HepG2 (cell line): ENCODE measurements at regions not wholly inside any gene's neighbourhood (a gene's known extent, or its start where the extent isn't known, plus 50 kb on each side); places are given as distances from the start of the nearest gene placed in this dataset.

Source experiments
- ATAC-seq: fragments of 200-7000 bp; cut with Tn5 transposase; 3 replicates; pipeline ENCODE4 v1.9.1; 2020; ENCODE audit warnings: mild to moderate bottlenecking, moderate library complexity
- BruUV-seq: library from RNA; stranded (reverse); fragments of 400-500 nt; replicated peaks from 2 replicates; lab custom pipeline; 2021; lab: Mats Ljungman, UMichigan
- CTCF ChIA-PET: fragments of 300-600 bp; formaldehyde crosslinking; extraction: SDS; loops from one replicate; lab custom pipeline; 2021; ENCODE audit warnings: low total read pairs, inconsistent platforms, low intra/inter-chr PET ratio; lab: Yijun Ruan, JAX
- POLR2A ChIA-PET: fragments of 350-600 bp; sonication (Branson Sonifier 250); formaldehyde crosslinking; loops from one replicate; lab custom pipeline; 2020; ENCODE audit warnings: antibody characterized with exemption, inconsistent platforms; lab: Yijun Ruan, JAX
- DNase-seq: peaks from one replicate; pipeline ENCODE4 v3.0.0-alpha.2; 2015; ENCODE audit warnings: low spot score
- FAIRE-seq: peaks from 3 replicates; lab custom pipeline; 2011; peaks lifted over from hg19 to GRCh38; lab: Jason Lieb, UNC
- H2AFZ ChIP-seq: one replicate; pipeline ENCODE4 v1.6.1; 2011; ENCODE audit warnings: low read length, inconsistent platforms
- H3K27ac ChIP-seq: fragments of 300-600 bp; 3 replicates; pipeline ENCODE4 v1.8.0; 2011; ENCODE audit warnings: mixed run types, mild to moderate bottlenecking, mixed read lengths, low read length, inconsistent platforms; ENCODE audit not compliant: insufficient read depth; ENCODE audit errors: extremely low read length
- H3K27me3 ChIP-seq, 2 experiments: fragments of 200-600 bp in 1 of 2; 2 replicates in 1 of 2; 3 replicates in 1 of 2; pipeline versions ENCODE4 v1.6.0 to v1.8.0; 2011; ENCODE audit warnings: low read length in 2 of 2, mild to moderate bottlenecking in 2 of 2, moderate library complexity in 2 of 2, inconsistent platforms in 1 of 2; ENCODE audit not compliant: insufficient read depth in 2 of 2, control insufficient read depth in 1 of 2
- H3K36me3 ChIP-seq, 2 experiments: fragments of 200-600 bp in 1 of 2; replicated peaks in 1 of 2; 2 replicates in 1 of 2; 3 replicates in 1 of 2; pipeline versions ENCODE4 v1.5.1 to v1.8.0; 2011; ENCODE audit warnings: low read length in 2 of 2, inconsistent platforms in 1 of 2; ENCODE audit not compliant: insufficient read depth in 2 of 2, control insufficient read depth in 1 of 2
- H3K4me1 ChIP-seq: 2 replicates; pipeline ENCODE4 v1.5.1; 2012; ENCODE audit warnings: low read length, inconsistent platforms; ENCODE audit not compliant: insufficient read depth
- H3K4me2 ChIP-seq: 2 replicates; pipeline ENCODE4 v1.6.0; 2011; ENCODE audit warnings: low read depth, low read length, inconsistent platforms
- H3K4me3 ChIP-seq, 3 experiments: fragments of 200-600 bp in 1 of 3; sonication (generic), shearing (Covaris generic) in 1 of 3; replicated peaks in 1 of 3; 2 replicates each; pipeline ENCODE4 v1.5.1; 2011 to 2016; ENCODE audit warnings: low read length in 3 of 3, inconsistent platforms in 2 of 3, low read depth in 2 of 3, mild to moderate bottlenecking in 2 of 3, control low read depth in 1 of 3, mixed read lengths in 1 of 3; ENCODE audit not compliant: insufficient read depth in 1 of 3
- H3K79me2 ChIP-seq: one replicate; pipeline ENCODE4 v1.6.1; 2011; ENCODE audit warnings: low read length, inconsistent platforms; ENCODE audit not compliant: insufficient read depth
- H3K9ac ChIP-seq: 2 replicates; pipeline ENCODE4 v1.6.0; 2011; ENCODE audit warnings: mild to moderate bottlenecking, low read depth, low read length, inconsistent platforms; ENCODE audit not compliant: insufficient read depth
- H3K9me3 ChIP-seq: 2 replicates; pipeline ENCODE4 v1.5.1; 2012; ENCODE audit warnings: mild to moderate bottlenecking, low read length
- H4K20me1 ChIP-seq: 2 replicates; pipeline ENCODE4 v1.6.0; 2011; ENCODE audit warnings: inconsistent platforms, mild to moderate bottlenecking, low read length, moderate library complexity; ENCODE audit not compliant: insufficient read depth
- CEBPB ChIP-seq: IDR thresholded peaks from 2 replicates; pipeline ENCODE4 v1.6.1; 2011; ENCODE audit warnings: low read depth, low read length, improper control_type of control experiment, borderline replicate concordance
- DNMT1 ChIP-seq: sonication (generic); formaldehyde crosslinking; IDR thresholded peaks from 2 replicates; pipeline ENCODE4 v1.5.1; 2020; ENCODE audit warnings: mild to moderate bottlenecking, missing genetic modification reagents
- RARG ChIP-seq: sonication (generic); formaldehyde crosslinking; IDR thresholded peaks from 2 replicates; pipeline ENCODE4 v1.4.0; 2020; ENCODE audit warnings: low read depth, mild to moderate bottlenecking, missing genetic modification reagents
- SAFB2 ChIP-seq: sonication (generic); formaldehyde crosslinking; IDR thresholded peaks from 2 replicates; pipeline ENCODE4 v1.5.1; 2020; ENCODE audit warnings: missing genetic modification reagents, low read depth, mild to moderate bottlenecking, borderline replicate concordance
- SMYD3 ChIP-seq: sonication (generic); formaldehyde crosslinking; IDR thresholded peaks from 2 replicates; pipeline ENCODE4 v1.8.1; 2023; ENCODE audit warnings: mild to moderate bottlenecking, missing genetic modification reagents
- TEAD3 ChIP-seq: optimal IDR thresholded peaks from 2 replicates; pipeline ENCODE3; 2016; ENCODE audit warnings: borderline replicate concordance
- ZFP36 ChIP-seq: fragments of 150-350 bp; IDR thresholded peaks from 2 replicates; pipeline ENCODE4 v1.6.1; 2018; ENCODE audit warnings: borderline replicate concordance, low read length, low read depth; ENCODE audit not compliant: partially characterized antibody
- ZFP90 ChIP-seq: sonication (generic); formaldehyde crosslinking; IDR thresholded peaks from 2 replicates; pipeline ENCODE4 v1.8.0; 2022; ENCODE audit warnings: missing genetic modification reagents, mild to moderate bottlenecking, inconsistent platforms, borderline replicate concordance
- ZNF232 ChIP-seq: sonication (generic); formaldehyde crosslinking; IDR thresholded peaks from 2 replicates; pipeline ENCODE4 v1.4.0; 2020; ENCODE audit warnings: missing genetic modification reagents, borderline replicate concordance
- WGBS: methylation state at CpG from one replicate; pipeline ENCODE4 v1.1.6; 2017; ENCODE audit warnings: low lambda C conversion rate; 5-methylcytosine and 5-hydroxymethylcytosine counted together
- in situ Hi-C: cut with HindIII; loops from 2 replicates; pipeline ENCODE4 v1.10.0; 2017; ENCODE audit warnings: low pct_unique_long_range_greater_than_20kb; ENCODE audit not compliant: extremely low pct_ligation_motif_present
- intact Hi-C: fragments of 100-400 bp; cut with micrococcal nuclease; formaldehyde crosslinking; loops from one replicate; pipeline ENCODE4 v1.10.0; 2022; ENCODE audit not compliant: unreplicated experiment
- TF ChIP-seq, protein P1 (sequence below): sonication (generic); formaldehyde crosslinking; IDR thresholded peaks from 2 replicates; pipeline ENCODE4 v1.8.0; 2022; ENCODE audit warnings: mild to moderate bottlenecking, missing genetic modification reagents, moderate library complexity

DNA sequence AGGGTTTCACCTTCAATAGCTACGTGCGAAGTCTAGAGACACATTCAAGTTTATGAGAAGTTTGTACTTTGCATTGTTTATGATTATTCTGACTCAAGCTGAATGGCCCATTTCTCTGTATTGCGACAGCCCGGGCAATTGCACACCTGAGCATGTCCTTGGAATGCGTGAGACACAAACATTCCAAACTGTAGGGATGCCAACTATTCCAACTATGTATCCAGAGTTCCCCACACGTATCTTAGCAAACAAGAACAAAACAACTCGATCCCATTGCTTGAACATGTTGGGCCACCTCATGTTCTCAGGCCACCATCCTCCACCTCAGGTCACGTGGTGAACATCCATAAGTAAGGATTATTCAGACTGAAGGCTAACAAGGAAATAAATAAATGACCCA, 51.4 kb upstream of the EGFR start:
- no peak overlapping the region for H3K9ac ChIP-seq
- ChIA-PET POLR2A (interaction anchor here (0.5 kb wide), 1 partner anchor 26 kb away, joined by 3 read pairs; no protein-coding TSS in a partner anchor), CTCF (no interaction called here)
- no peak; the same call in 2 of the 3 replicates for ATAC-seq
- BruUV-seq, result no TSS peak
- no peak for FAIRE-seq
- H4K20me1 ChIP-seq, result no peaks in the 10 kb centered on the region
- peaks cover 8% of the 10 kb centered on the region; the same call in 1 of the 2 replicates for H3K4me1 ChIP-seq
- no peaks in the 10 kb centered on the region for H3K9me3 ChIP-seq
- WGBS, result 2% methylated on average over 8 of the region's 8 CpGs
- H3K27ac ChIP-seq, result no peak overlapping the region
- H3K79me2 ChIP-seq, result no peaks in the 10 kb centered on the region
- H3K4me2 ChIP-seq, result no peak overlapping the region
- peak; percentile 22 for DNase-seq
- H3K36me3 ChIP-seq, result no peaks in the 10 kb centered on the region
- H2AFZ ChIP-seq, result no peak overlapping the region
- H3K4me3 ChIP-seq, result no peak overlapping the region
- intact Hi-C loops, result no loop called here
- TF ChIP-seq CEBPB (peak; percentile 51), TEAD3 (CRISPR knock-in tag) (peak; percentile 91), ZFP36 (no peak)
- TF ChIP-seq, all 625 proteins: peak for 2
- H3K27me3 ChIP-seq, result peaks cover 0 to 5% of the 10 kb centered on the region in 2 experiments; a peak in 2 of 5 replicates
- in situ Hi-C loops, result no loop called here

DNA sequence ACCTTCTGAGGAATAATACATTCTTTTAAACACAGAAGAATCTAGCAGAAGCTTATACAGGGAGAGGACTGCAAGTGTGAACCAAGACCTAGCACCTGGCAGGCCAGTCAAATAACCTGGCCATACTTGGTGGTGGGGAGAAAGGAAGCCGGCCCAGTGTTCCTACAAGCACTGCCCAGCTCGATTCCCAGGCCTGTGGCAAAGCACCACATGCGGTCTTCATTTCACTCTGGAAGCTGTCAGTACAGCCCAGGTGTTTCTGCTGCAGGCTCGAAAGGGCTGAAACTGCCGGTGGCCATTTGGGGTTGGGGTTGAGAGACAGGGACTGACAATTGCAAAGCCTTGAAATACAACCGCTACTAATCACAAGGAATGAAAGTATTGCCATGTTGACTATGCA, 50.8 kb upstream of the EGFR start:
- H3K27me3 ChIP-seq, result peaks cover 0 to 5% of the 10 kb centered on the region in 2 experiments; a peak in 2 of 5 replicates
- no peaks in the 10 kb centered on the region for H3K79me2 ChIP-seq
- TF ChIP-seq DNMT1 (CRISPR knock-in tag) (no peak), RARG (CRISPR knock-in tag) (no peak), ZNF232 (CRISPR knock-in tag) (no peak), SAFB2 (CRISPR knock-in tag) (no peak), ZFP90 (CRISPR knock-in tag) (no peak), SMYD3 (no peak)
- TF ChIP-seq, protein P1, sequence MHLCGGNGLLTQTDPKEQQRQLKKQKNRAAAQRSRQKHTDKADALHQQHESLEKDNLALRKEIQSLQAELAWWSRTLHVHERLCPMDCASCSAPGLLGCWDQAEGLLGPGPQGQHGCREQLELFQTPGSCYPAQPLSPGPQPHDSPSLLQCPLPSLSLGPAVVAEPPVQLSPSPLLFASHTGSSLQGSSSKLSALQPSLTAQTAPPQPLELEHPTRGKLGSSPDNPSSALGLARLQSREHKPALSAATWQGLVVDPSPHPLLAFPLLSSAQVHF (CRISPR knock-in tag), result no peak
- ChIA-PET CTCF (no interaction called here), POLR2A (interaction anchor here (0.5 kb wide), 1 partner anchor 27 kb away, joined by 3 read pairs; no protein-coding TSS in a partner anchor)
- H3K4me2 ChIP-seq, result no peak overlapping the region
- H3K4me3 ChIP-seq, result no peak overlapping the region
- H3K36me3 ChIP-seq, result no peaks in the 10 kb centered on the region
- H2AFZ ChIP-seq, result no peak overlapping the region
- in situ Hi-C loops (no loop called here), intact Hi-C loops (no loop called here)
- FAIRE-seq (no peak), ATAC-seq (no peak), DNase-seq (no peak)
- no TSS peak for BruUV-seq
- H3K9ac ChIP-seq, result no peak overlapping the region
- no peak overlapping the region for H3K27ac ChIP-seq
- no peaks in the 10 kb centered on the region for H4K20me1 ChIP-seq
- WGBS, result 97% methylated on average over 3 of the region's 6 CpGs
- no peaks in the 10 kb centered on the region for H3K9me3 ChIP-seq
- H3K4me1 ChIP-seq, result peaks cover 8% of the 10 kb centered on the region; the same call in 1 of the 2 replicates
